GM21423 (cell line): ENCODE measurements at regions not wholly inside any gene's neighbourhood (a gene's known extent, or its start where the extent isn't known, plus 50 kb on each side); places are given as distances from the start of the nearest gene placed in this dataset.
A peak's percentile ranks its signal among the peaks of the same experiment; 100 is the strongest.

ENCODE experiments used
- ATAC-seq: cut with Tn5 transposase; IDR thresholded peaks from one replicate; pipeline ENCODE4 v1.9.1; 2021; ENCODE audit warnings: mild to moderate bottlenecking, moderate library complexity; ENCODE audit not compliant: unreplicated experiment

DNA sequence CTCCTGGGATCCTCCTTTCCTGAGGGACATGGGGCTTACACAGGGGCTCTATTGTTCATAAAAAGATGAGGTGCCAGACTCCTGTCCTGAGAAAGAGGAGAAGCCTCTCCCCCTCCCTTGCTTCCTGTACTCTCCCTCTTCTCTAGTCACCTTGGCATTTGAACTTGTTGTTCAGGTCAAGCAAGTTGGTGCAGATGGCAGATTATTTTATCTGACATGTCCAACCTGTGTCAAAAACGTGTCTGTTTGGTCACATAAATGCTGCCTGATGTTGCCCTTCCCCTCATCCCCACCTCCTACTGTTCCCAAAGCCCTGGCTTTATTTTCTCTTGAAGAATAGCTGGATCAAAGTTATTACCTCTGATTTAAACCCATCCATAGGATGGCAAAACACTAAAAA lies 154.8 kb downstream of the TMX1 start:
- ATAC-seq, result no peak

DNA sequence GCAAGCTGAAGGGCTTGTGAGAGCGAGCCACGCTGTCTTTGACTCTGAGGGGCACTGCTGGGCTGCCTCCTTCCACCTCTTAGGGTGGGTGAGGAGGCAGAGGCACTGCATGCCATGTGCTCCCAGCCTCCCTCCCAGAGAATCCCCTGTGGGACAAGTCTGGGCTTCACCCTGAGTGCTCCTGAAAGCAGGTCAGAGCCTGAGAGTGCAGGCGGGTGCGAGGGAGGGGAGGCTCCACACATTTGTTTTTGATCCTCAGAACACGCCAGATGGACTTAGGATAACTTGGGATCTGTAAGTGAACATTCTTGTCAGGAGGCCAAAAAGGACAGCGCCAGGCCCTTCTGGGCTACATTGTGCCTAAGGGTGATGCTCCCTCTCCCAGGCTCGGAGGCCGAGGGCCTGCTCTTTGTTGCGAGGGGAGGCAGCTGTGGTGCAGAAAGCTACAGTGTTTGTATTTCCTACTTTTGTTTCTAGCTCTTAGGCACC lies 155.4 kb downstream of the TMX1 start:
- ATAC-seq, result no peak

DNA sequence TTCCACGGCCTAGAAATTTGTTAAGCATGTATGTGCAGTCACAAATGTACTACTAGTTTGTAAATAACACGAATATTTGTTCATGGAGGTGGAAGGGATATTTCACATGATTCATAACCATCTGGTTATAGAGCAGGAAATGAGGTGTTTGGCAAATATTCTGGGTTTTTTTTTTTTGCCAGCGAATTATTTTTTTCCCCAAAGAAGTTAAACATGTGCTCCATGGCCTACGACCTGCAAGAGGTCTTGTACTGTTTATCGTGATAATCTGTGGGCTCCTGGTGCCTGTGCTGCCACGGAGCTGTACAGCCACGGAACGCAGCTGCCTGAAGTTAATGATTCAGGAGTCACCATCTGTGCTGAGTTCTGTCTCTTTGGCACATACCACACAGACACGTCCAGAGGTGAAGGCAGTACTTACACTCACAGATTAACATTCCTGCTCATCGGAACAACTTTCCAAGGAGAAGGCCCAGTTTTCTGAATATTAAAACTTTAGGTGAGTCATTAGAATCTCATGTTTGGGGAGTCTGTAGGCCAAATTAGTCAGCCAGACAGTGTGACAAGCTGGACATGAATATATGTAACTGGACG lies 156.3 kb downstream of the TMX1 start:
- ATAC-seq, result no peak

DNA sequence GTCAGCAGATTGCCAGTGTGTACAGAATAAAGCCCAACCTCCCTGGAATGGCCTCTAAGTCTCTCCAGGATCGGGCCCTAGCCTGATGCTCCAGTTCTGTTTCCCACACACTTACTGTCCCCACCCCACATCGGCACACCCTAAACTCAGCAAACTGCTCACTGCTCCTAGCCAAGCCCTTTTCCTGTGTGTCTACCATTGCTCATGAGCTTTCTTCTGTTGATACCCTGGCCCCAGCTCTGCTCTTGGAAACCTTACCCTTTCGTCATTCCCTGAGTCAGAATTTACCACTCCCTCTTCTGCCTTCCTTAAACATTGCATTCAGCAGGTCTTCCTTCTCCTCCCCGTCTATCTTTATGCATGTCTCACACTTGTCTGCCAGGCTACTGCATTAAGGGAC lies 158.9 kb downstream of the TMX1 start:
- no peak for ATAC-seq

DNA sequence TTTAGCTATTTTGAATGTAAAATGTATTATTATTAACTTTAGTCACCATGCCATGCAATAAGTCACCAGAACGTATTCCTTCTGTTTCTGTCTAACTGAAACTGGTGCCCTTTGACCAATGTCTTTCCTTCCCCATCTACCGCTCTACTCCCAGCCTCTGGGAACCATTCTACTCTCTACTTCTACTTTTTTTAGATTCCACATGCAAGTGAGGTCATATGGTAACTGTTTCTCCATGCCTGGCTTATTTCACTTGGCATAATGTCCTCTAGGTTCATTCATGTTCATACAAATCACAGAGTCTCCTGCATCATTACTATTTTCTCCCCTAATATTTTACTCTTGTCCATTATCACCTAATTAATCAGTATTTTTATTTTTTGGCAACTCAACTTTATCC lies 160.1 kb downstream of the TMX1 start:
- no peak for ATAC-seq

DNA sequence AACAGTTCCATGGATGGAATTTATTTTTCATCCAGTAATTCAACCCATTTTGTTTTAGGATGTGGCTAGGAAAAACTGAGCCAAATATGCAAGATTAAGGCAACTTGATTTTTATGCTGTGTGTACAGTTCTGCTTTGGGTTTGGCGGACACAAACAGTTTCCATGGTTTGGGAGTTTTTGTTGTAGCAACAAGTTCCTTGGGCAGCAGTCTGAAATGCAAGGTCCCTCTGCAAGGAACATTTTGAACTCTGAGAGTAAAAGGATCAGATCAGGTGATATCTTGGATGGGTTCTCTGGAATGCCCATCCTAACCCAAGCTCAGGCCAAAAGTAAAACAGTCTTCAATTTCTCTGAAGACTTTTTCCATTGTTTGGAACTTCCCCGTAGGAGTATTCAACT lies 161.2 kb downstream of the TMX1 start:
- ATAC-seq, result no peak

DNA sequence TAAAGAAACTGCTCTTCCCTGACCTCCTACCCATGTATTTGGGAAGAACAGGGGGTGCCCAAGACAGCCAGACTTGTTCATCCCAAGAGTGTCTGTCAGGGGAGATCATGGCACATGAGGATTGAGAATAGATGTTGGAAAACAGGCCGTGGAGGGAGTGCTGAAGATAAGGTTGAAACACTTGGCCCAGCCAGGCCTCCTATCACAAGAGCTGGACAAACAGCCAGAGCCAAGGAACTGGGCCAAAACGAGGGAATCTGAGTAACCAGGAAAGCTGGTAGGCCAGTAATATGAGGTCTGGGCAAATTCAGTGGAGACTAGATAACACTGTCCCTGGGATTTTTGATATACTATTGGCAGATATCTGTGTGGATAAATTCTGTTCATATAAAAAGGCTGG lies 161.7 kb downstream of the TMX1 start:
- no peak for ATAC-seq

DNA sequence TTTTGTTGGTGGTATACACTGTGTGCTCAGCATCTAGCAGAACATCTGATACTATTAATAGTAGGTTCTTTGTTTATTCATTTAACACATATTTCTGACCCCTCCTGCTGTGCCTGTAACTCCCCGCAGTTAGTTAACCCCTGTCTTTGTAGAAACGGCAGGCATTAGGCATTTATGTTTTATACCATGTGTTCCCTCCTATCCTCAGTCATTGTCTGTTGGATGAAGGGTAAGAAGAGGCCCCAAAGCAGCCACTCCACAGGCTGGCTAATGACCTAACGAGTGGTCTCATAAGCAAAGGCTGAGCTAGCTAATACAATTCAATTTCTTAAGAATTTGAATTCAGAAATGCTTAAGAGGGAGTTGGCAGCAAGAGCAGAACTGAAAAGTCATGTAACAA lies 170.8 kb downstream of the TMX1 start:
- no peak for ATAC-seq

DNA sequence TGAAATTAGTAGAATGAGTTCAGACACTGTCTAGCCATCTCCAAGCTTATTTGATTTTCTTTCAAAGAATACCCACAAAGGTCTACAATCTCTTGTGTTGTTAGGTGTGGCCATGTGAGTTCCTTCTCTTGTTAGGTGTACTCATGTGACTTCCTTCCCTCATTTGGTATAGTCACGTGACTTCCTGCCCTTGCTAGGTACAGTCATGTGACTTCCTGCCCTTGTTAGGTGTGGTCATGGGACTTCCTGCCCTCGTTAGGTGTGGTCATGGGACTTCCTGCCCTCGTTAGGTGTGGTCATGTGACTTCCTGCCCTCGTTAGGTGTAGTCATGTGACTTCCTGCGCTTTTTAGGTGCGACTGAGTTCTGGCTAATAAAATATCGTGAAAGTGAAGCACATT lies 179.6 kb downstream of the TMX1 start:
- no peak for ATAC-seq

DNA sequence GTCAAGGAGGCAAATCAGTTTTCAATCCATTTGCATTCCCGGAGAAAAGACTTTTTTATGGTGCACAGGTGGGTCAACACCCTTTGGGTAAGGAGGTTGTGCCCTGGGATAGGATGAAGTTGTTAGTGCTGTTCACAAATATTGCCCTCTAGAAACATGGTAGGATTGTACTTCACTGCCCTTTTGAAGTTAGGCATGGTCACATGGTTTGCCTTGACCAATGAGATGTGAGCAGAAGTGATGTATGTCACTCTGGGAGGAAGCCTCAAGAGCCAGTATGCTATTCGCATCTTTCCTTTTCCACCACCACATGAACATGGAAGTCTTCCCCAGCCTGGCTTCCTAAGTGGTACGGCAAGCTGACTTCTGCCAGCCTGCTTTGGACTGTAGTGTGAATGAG lies 182.7 kb downstream of the TMX1 start:
- ATAC-seq, result no peak

DNA sequence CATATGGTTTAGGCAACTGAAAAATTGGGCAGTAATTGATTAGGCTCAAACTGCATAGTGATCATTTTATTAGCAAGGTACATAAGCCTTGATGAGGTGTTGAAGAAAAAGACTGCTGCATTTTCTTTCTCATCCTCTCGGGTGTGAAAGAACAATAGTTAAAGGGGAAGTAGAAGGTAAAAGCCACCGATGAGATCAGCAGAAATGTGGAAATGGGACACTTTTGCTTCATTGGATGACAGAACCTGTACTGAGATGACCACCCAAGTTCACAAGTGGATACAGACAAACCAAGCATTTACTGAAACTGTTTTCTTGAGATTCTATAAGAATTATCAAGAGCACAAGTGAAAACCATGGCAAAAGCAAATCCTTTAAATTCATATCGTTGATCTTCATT lies 184.0 kb downstream of the TMX1 start:
- no peak for ATAC-seq

DNA sequence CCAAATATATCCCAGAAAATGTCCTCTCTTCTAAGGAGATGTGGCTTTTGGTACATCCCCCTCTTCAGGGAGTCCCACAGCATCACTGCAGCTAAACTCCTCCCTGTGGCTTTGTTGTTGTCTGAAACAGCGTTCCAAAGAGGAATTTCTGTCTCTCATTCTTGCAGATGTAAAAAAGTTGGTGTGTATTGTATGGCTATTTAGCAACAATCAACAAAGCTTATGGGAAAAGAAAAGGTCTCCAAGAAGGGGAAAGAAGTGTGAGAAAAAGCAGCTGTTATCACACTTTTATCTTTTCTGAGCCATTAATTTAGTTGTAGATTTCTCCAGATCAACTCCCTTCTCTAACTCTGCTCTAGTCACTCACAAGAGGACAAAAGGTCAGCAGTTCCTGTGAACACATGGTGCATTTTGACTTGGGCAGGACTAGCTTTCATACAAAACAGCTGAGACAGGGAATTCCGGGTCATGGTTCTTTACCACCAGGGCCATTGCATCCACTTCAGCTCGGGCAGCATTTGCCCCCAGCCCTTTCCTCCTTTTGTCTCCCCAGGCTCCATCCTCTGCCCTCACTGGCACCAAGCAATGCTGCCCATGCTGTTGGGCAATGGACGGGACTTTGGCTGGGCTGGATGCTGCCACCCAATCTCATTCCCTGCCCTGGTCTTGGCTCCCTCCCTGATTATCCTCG lies 184.7 kb downstream of the TMX1 start:
- ATAC-seq, result no peak

DNA sequence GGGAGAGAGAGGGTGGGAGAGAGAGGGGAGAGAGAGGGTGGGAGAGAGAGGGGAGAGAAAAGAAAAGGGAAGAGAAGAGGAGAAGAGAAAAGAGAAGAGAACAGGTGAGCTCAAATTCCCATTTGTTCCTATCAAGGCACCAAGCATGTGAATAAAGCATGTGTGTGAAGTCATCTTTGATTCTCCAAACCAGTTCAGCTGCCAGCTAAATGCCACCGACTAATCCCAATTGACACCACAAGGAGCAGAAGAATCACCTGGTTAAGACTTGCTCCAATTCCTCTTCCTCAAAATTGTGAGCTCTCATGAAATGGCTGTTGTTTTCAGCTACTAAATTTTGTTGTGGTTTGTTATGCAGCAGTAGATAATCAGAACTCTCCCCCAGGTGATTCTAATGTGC lies 188.9 kb downstream of the TMX1 start:
- no peak for ATAC-seq

DNA sequence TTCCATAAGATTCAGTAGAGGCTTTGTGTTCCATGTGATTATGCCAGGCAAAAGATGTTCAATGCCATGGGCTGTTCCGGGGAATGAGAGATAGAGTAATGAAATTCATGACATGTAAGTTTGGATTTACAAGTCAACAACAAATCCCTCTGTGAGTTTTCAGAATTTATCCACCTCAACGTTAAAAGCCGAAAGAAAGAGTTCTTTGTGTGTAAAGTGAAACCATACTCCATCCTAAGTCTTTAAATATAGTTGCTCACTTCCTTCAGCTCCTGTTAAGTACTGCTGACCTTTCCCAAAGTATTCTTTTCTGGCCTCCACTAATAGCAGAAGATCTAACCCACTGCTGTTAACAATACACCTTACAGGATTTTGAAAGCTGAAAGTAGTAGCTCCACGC lies 190.0 kb downstream of the TMX1 start:
- no peak for ATAC-seq

DNA sequence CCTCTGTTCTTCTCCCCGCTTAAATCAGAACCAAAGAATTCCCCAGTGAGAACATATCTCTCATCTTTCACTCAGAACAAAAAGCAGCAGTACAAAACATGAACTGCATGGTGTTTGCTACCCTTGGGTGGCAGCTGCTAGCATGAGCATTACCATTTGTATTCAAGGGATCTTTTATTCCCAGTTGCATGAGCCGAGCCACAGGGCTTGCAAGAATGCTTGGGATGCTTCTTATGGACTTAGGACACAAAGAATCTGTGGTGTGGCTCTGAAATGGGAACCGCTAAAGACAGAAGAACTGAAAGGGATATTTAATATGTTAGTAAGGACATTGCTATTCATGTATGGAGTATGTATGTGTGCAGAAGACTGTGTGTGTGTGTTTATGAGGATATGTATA lies 190.6 kb downstream of the TMX1 start:
- no peak for ATAC-seq

DNA sequence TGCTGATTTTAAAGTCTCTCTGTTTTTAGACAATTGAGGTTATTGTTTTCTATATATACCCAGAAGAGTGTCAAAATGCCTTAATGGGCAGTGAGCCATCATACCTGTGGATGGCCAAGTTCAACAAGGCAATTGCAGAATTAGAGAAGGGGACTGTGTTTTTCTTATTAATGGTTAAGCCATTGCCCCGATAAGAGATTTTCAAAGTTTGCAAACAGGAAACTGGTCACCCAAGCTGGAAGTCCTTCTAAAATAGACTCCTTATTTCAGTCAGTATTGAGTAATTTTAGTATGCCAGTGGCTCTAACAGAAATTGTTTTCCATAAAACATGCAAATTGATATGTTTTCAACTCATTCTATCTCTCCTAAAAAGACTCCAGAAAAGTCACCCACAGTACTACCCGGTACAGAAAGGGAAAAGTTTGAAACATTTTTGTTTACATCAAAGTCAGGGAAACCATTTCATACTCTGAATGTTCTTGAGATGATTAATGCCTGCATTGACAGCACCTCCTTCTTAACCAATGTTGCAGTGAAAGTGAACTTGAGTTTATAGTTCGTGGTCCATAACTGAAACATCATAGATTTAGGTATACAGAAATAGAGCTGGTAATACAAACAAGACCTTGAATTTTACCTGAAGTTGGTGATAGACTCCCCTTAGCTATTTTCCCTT lies 191.1 kb downstream of the TMX1 start:
- peak; percentile 59 for ATAC-seq

DNA sequence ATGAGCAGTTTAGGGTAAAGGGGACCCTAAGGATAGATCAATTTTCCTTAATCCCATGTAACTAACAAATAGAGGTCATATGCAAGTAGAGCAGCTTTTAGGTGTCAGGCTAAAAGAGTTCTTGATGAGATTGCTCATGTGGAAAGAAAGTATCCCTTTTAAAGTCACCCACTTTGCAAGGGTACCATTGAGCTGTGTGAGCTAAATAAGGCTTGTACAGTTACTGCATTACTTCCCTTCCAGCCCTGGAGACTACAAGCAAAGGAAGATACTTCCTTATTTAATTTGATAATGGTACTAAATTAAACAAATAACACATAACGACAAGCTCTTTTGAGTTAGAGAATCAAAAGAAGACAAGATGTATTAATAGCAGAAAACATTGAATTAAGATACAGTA lies 191.7 kb downstream of the TMX1 start:
- ATAC-seq, result no peak

DNA sequence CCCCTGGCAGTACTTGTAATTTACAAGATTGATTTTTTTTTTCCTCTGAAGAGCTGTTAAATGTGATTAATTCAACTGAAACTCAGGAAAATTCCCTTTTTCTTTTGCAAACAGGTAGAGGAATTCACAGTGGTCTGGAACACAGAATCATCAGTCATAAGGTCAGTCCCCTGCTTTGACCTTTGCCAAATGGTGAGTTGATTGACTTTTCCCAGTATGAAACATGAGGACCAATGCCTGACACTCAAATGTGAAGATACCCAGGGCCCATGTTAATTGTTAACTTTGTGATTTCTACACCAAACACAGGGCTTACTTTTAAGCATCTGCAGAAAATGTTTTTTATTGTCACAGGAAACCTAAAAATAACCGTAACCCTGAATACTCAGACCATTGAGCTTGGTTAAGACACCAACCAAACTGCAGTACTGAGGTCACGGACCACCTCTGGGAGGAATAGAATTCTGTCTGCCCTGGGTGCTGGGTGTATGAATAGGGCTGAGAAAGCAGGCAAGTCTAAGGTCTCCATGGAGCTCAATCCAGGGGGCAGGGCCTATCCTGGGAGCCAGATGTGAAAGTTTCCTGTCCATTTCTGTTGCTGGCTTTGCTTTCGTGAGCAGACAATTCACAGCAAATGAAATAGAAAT lies 192.4 kb downstream of the TMX1 start:
- ATAC-seq, result peak; percentile 36

DNA sequence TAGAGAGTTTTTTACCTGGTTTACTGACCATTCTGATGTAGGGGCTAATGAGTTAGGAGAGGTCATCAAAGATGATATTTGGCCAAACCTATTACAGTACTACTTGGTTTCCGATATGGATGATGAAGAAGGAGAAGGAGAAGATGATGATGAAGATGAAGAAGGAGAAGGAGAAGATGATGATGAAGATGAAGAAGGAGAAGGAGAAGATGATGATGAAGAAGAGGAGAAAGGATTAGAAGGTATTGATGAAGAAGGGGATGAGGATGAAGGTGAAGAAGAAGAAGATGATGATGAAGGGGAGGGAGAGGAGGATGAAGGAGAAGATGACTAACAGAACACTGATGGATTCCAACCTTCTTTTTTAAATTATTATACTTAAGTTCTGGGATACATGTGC lies 196.6 kb downstream of the TMX1 start:
- ATAC-seq, result no peak

DNA sequence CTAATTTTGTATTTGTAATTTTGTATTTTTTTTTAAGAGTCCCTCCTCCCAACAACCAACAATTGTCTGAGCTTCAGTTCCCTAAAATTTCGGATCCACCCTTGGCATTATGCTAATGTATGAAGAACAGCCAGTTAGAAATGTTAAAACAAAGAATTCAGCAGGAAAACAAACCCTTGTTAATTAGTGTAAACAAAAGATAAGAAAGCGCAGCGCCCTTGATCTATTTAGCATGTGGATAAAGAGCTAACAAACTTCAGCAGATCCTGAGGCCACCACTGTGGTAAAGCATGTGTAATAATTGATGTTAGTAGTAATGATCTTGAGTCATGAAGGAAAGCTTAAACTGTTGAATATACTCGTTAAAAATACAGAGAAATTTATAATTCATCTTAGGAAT lies 199.8 kb downstream of the TMX1 start:
- ATAC-seq, result no peak

DNA sequence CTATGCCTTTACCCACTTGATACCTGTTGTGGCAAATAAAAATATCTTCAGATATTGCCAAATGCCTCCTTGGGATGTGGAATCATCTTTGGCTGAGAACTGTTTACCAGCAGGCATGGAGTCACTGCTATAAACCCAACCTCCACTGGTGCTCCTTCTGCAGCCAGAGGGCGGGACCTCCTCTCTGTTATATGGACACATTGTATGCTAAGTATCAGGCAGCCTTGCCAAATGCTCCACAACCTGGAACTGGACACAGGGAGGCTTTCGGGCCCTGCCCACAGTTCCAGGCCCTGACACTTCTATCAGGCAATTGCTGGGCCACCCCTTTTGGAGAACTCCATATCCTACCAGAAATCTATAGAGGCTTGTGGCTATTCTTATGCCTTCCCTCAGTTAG lies 201.0 kb downstream of the TMX1 start:
- ATAC-seq, result no peak
